Umbilical cord (tissue), 1 donor: ENCODE measurements at regions not wholly inside any gene's neighbourhood (a gene's known extent, or its start where the extent isn't known, plus 50 kb on each side); places are given as distances from the start of the nearest gene placed in this dataset.

ENCODE experiments used
- DNase-seq: peaks from one replicate; pipeline ENCODE4 v3.0.0-alpha.2; 2015; ENCODE audit warnings: low spot score

DNA sequence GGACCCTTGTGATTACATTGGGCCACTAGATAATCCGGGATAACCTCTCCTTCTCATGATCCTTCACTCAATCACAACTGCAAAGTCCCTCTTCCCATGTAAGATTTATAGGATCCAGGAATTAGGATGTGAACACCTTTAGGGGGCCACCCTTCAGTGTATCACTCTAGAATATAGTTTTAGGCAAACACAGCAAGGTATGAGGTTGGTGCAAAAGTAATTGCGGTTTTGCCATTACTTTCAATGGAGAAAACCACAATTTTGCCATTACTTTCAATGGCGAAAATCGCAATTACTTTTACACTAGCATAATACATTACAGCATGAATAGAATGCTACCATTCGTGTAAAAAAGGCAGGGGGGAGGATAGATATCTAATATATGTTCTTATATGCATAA lies 104.0 kb downstream of the BAMBI start:
- no peak for DNase-seq

DNA sequence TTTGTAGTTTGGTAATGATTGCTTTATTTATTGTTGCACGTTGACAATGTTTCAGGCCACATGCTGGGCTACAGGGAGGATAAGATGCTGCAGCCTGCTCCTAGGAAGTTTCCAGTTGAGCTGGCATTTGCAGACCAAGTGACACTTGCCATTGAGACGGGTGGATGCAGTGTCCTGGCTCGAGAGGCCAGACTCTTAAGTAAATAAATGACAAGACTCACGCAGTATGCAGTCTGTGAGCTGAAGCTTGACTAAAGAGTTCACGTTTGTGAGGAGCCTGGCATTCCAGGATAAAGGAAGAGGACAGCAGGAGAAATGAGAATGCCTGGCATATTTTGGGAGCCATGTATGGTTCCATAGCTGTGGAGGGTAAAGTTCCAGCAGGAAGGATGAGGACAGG lies 105.8 kb downstream of the BAMBI start:
- DNase-seq: no peak

DNA sequence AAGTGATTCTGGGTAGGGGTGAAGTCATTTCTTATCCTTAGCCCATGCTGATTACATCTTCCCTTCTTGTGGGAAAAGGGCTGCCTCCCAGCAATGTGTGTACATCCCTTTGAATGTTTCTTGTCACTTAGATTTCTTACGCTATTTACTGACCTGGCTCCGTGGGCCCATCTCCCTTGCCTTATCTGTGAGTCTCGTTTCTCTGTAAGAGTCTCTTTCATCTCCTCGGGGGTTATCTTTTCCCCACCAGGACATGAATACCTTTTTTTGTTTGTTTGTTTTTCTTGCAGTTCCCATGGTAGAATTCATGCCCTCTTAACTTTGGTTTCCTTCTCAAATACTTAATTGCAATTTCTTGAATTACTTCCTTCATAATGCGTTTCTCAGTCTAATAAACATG lies 107.7 kb downstream of the BAMBI start:
- DNase-seq: no peak

DNA sequence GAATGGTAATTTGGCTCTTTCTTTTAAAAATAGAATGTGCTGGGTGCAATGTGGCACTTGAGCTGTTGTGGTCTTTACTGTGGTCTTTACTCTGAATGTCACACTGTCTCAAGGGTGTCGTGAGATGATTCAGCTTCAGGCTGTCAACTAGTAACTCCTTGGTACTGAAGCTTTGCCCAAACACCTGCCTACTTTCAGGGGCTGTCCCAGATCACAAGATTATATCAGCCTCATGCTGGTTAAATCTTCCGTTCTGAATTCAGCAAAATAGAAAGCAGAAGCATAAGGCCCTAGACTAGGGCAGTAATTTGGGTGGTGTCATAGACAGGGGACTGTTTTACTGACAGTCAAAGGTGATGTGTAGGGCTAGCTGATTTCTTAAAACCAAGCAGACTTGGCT lies 110.9 kb downstream of the BAMBI start:
- no peak for DNase-seq

DNA sequence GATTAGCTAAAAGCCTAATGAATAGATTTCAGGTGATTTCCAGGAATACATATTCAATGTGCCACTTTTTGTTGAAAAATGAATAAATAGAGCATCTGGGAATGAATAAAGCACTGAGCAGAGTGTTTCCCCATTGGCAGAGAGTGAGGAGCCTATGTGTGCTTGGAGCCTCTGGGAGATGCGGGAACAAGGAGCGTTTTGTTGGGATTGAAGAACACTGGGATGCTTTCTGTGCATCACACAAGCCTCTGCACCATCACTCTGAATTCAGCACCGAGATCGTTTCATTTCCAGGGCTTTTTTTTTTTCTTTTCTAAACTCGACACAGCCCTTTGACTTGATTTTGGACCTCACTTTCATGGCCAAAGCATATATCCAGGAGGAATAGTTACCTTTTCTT lies 111.4 kb downstream of the BAMBI start:
- DNase-seq: no peak

DNA sequence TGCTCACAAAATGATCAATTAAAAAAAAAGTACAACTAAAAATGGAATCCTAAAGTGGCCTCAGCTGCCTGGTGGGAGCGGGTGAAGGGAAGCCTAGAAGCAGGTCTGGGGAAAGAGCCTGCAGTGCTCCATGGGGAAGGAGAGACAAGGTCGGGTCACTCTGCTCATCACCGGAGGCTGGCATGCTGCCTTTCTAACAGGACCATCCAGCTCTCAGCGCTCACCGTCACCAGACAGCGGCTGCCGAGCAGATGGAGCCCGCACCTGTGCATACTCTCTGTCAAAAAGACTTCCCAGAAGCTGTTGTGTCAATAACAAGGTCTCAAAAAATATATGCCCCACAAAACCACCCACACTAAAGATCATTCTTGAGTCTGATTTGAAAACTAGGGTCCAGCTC lies 112.8 kb downstream of the BAMBI start:
- no peak for DNase-seq

DNA sequence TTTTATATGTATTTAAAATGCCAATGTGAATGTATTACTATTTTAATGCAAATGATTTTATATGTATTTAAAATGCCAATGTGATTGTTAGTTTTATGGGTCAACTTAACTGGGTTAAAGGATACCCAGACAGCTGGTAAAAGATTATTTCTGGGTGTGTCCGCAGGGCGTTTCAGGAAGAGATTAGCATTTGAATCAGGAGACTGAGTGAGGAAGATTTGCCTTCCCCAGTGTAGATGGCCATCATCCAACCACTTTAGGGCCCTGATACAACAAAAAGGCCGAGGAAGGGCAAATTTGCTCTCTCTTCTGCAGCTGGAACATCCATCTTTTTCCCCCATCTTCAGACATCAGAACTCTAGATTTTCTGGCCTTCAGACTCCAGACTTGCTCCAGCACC lies 116.2 kb downstream of the BAMBI start:
- DNase-seq: peak; percentile 34

DNA sequence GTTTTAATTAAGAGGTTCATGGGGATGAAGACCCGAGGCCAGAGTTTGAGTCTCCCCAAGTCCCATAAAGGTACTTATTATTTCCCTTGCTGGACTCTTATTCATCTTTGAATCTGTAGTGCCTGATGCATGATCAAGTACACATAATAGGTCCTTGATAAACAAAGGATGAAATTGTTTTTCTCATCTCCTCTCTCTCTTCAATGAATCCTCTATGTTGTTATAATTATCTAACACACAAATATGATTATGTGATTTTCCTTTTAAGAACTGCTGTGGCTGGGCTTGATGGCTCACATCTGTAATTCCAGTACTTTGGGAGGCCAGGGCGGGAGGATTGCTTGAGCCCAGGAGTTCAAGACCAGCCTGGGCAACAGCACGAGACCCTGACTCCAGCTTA lies 117.7 kb downstream of the BAMBI start:
- no peak for DNase-seq

DNA sequence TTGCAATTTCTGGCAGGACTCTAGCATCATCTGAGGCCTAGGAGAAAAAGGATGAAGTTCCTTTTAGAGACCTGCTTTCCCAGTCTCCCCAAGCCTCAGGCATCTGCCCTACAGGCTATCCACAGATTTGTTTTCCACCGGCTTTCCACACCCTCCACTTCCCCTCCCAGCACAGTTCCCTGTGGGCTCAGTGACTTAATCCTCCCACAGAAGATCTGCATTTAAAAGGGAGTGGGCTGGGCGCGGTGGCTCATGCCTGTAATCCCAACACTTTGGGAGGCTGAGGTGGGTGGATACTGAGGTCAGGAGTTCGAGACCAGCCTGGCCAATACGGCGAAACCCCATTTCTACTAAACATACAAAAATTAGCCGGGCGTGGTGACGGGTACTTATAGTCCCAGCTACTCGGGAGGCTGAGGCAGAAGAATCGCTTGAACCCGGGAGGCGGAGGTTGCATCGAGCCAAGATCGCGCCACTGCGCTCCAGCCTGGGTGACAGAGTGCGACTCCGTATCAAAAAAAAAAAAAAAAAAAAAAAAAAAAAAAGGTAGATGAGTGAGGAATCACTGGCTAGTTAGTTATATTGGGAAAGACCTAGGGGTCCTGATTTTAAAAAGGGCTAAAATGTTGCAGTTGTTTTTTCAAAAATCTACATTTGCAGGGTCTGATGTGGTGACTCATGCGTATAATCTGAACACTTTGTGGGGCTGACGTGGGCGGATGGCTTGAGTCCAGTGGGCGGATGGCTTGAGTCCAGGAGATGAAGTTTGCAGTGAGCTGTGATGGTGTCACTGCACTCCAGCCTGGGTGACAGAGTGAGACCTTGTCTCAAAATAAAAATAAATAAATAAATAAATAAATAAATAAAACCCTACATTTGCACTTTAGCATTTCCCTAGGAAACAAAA lies 119.5 kb downstream of the BAMBI start:
- peak; percentile 42 for DNase-seq

DNA sequence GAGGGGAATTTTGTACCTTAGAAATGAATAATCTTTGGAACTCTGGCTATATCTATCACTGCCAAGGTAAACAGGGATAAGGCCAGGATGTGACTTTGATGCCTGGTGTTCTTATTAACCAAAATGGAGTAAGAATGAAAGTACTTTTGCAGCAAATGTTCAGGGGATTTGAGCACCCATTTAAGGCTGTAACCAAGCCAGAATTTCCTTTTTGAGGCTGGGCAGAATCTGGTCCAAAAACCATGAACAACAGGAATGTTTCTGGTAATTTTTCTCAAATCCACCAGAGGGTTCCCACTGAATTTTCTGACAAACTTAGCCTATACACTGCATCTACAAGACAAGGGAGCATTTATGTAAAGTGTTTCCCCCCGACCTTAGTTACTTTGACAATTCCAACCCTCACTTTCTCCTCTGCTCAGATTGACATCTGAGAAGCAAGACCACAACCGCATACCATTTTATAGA lies 120.6 kb downstream of the BAMBI start:
- peak; percentile 54 for DNase-seq

DNA sequence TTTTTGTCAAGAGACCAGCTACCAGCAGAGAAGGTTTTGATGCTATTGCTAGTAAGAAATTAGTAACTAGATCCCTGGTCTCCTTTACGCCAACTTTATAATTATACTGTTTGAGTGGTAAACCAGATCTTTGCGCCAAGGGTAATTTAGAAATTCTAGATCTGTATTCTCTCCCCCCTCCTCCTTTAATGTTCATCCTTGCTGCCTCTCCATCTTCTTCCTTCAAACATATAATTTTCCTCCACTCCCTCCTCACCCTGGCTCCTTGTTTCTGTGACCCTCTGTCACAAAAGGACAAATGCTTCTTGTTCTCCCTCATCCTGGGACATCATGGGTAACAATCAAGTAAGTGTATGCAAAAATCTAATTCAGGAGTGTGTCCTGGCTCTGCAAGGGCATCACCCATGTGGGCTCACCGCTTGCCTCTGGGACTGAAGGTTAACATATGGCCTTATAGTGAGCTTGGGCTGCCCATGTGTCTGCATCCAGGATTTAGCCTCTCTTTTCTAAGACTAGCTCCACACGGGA lies 121.2 kb downstream of the BAMBI start:
- DNase-seq: no peak

DNA sequence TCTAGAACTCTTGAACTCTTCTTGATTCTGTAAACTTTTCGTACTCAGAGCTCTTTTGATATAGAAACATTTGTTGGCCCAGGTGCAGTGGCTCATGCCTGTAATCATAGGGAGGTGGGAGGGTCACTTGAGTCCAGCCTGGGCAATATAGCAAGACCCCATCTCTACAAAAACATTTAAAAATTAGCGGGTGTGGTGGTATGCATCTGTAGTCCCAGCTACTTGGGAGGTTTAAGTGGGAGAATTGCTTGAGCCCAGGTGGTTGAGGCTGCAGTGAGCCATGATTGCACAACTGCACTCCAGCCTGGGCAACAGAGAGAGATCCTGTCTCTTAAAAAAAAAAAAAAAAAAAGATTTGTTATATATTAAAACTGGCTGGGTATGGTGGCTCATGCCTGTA lies 121.6 kb downstream of the BAMBI start:
- DNase-seq: no peak

DNA sequence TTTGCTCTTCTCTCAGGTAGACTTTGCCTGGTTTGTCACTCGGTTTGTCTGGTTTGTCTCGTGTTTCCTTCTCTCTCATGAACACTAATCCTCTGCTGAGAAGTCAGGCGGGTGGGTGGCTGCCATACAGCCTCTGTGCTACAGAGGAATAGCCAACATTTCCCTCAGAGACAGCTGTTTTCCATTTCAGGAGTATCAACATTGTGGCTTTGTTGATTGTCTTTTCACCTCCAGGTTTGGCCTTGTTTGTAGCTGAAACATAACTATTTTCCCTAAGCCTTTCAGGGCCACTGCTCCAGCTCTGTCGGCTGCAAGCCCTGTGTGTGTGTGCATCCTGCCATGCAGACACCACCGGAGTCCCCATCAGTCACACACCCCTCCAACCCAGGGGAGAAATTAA lies 122.8 kb downstream of the BAMBI start:
- peak; percentile 43 for DNase-seq

DNA sequence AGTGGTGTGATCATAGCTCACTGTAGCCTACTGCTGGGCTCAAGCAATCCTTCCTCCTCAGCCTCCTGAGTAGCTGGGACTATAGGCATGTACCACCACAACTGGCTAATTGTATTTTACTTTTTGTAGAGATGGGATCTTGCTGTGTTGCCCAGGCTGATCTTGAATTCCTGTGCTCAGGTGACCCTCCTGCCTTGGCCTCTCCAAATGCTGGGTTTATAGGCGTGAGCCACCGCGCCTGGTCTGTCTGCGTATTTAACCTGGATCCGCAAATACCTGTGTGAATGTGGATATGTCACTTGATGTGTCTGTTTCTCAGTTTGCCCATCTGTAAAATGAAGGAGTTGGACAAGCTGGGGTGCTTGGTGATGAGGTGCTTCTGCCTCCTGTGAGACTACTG lies 123.9 kb downstream of the BAMBI start:
- no peak for DNase-seq

DNA sequence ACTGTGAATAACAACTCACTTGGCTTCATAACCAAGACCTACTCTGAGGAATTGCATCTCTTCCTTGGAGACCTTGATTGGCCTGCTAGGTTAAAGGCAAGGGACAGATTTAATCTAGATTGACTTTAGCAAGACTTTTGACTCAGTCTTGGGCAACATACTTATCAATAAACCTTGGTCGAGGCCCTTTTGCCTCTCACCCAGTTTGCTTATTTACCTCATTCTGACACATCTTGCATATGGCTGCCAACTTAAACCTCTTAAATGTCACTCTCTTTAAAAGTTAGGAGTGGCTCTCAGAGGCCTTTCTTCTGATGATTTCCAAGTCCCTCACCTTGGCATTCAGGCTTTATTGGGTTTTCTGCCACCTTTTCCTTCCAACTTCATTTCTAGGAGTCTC lies 124.5 kb downstream of the BAMBI start:
- DNase-seq: no peak

DNA sequence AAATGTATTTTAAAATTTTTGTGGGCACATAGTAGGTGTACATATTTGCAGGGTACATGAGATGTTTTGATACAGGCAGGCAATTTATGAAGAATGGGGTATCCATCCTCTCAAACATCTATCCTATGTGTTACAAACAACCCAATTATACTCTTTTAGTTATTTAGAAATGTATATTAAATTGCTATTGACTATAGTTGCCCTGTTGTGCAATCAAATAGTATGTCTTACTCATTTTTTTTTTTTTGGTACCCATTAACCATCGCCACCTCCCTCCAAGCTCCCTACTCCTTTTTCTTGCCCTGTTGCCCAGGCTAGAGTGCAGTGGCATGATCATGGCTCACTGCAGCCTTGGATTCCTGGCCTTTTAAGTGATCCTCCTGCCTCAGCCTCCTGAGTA lies 128.1 kb downstream of the BAMBI start:
- no peak for DNase-seq

DNA sequence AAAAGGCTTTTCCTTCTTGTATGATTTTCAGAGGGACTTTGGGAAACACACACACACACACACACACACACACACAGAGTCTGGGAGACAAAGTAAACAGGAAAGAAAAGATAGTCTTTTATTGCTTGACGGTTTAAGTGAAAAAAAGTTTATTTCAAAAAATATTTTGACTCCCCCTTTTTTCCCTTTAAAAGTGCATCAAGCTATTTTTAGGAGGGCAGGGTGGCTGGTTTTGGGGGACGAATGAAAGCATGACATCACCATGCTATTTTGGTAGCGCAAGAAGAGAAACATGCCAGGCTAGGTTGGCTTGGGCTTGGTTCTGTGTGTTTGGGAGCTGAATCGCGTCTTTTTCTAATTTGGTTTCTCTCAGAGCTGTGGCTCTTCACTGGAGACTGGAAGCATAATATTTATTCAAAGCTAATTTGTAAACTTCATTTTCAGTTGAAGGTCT lies 129.2 kb downstream of the BAMBI start:
- DNase-seq: peak; percentile 69

DNA sequence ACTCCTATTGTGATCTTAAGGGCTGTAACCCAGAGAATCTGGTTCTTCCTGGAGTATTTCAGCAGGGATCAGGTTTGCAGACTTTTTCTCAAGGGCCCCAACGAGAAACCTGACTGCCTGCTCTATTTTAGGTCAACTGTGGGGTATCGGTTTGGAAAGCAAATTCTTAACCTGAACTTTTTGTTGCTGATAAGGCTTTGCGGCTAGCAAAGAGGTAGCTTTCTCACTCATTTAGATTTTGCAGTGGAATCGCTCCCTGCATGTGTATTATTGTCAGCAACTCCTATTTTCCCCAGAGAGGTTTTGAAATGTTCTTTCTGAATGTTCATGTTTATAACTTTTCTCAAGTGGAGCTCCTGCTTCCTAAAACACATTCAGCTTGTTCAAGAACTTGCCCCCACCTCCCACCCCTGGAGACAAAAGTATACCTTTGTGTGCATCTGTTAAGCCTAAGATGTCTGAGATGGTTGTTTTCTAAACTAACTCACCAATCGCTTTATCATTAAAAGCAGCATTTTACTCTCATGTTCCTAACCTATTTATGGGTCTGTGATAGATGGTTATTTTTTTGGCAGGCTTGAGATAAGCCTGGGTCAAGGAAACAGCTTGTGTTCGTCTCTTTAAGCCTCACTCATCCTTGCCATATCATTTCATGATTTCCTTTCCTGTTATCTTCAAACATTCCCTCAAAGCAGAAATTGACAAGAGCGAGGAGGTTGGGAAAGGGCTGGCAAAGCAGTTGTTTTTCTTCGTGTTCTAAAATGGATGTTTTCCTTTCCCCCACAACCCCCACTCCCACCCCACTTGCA lies 129.8 kb downstream of the BAMBI start:
- DNase-seq: peak; percentile 89

DNA sequence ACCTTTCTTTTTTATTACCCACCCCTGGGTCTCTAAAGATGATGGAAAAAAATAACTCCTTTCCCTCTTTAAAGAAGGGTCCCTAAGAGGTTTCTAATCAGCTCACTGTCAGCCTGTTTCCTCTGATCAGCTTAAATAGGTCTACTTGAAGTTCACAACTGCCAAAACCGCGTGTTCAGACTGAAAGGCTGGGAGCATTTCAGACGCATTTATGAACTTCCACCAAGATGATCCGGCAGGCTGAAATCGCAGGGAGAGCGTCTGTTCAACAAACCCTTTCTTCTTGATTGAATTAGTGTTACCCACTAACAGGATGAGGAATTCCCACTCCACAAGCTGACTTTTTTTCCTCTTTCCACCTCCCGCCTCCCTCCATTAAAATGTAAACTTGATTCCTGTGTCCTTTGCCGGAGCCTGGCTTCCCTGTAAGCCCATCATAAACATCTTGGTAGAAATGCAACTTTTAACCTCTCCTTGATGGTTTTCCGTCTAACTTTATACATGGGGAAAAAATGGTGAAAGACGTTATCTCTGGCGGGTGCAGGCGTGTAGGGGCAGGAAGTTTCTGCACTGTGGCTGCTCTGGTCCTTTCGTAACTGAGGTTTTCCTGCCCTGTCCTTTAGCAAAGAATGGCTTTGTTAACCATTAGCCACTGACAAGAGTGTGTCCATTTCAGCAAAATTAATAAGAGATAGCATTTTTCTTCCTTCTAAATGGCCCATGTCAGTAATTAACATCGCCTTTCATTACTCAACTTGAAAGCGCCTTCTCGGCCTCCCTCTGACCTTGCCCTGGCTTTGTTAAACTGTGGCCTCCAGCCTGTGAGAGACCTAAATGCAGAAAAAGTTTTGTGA lies 130.7 kb downstream of the BAMBI start:
- peak; percentile 82 for DNase-seq

DNA sequence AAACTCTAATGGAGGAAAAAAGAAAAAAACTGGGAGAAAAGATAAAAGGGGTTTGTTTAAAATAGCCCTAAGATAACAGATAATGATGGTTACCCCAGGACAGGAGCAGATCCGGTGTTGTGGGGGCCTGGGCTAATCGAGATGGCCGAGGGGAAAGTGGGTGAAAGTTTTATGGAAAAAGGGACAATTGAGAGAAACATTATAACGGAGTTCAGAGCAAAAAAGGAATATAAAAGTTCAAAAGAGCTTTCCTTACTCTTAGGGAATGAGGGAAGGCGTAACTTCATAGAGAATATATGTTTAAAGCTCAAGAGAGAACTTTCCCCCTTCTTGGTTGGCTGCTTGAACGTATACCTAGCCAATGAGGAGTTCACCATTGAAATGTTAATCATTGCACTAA lies 131.4 kb downstream of the BAMBI start:
- DNase-seq: no peak

DNA sequence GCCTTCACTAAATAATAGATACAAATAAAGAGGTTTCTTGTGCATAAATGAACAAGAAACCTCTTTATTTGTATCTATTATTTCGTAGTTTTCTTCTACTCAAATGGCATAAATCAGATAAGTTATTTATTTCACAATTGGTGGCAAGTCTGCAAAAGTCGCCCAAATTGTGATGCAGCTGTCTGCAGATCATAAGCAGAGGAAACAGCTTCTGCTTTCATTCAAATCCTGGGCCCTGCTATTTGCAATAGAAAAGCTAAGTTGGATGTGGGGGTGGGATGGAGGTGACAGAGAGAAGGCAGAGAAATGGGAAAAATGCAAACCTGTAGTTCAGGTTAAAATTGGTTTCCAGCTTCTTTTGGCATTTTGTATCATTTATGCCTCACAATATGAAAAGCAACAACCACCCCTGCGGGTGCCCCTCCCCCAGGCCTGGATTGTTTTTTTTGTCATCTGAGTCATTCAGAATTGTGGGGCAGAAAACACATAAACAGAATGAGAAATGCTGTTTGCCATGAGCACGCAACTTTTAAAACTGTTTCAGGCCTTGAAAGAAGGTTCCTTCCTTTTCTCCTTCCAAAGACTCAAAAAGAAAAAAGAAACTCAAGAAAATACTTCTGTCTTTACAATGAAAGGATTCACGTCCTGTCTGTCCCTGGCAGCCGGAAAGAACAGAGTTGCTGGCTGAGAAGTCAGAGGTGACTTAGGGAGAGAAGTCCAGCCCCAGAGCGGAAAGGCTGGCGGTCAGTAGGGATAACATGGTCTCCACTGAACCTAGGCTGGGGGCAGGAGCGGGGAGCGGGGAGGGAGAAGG lies 132.9 kb downstream of the BAMBI start:
- DNase-seq: peak; percentile 45
